ENCODE measurements at regions not wholly inside any gene's neighbourhood (a gene's known extent, or its start where the extent isn't known, plus 50 kb on each side); places are given as distances from the start of the nearest gene placed in this dataset.
A peak's percentile ranks its signal among the peaks of the same experiment; 100 is the strongest.
"Not testable (repeated sequence)": the region's sequence is repeated elsewhere in the genome, so short reads cannot be mapped to it uniquely, and the experiment has no call there.

GRCh38 chrX:123002844-123003243 is 181.2 kb upstream of the GRIA3 start:
- not testable (repeated sequence) for DNase-seq (ENCODE audit: low read depth in 3 of 3, low spot score in 2 of 3)

- no peak for DNase-seq (ENCODE audit: low read depth in 3 of 3, low spot score in 2 of 3)
Measured at GRCh38 chrX:123013141-123013540, 170.9 kb upstream of the GRIA3 start.

- DNase-seq (ENCODE audit: low read depth in 3 of 3, low spot score in 2 of 3): no peak
Measured at GRCh38 chrX:123036401-123036800, 147.7 kb upstream of the GRIA3 start.

- DNase-seq (ENCODE audit: low read depth in 3 of 3, low spot score in 2 of 3): no peak
Measured at GRCh38 chrX:123049071-123049625, 134.9 kb upstream of the GRIA3 start.

GRCh38 chrX:123060986-123061385 is 123.1 kb upstream of the GRIA3 start:
- DNase-seq (ENCODE audit: low read depth in 3 of 3, low spot score in 2 of 3): no peak

GRCh38 chrX:123064053-123064452 is 120.0 kb upstream of the GRIA3 start:
- no peak for DNase-seq (ENCODE audit: low read depth in 3 of 3, low spot score in 2 of 3)

- DNase-seq (ENCODE audit: low read depth in 3 of 3, low spot score in 2 of 3): no peak
Measured at GRCh38 chrX:123072686-123073385, 111.2 kb upstream of the GRIA3 start.

- DNase-seq (ENCODE audit: low read depth in 3 of 3, low spot score in 2 of 3): no peak
Measured at GRCh38 chrX:123075947-123076561, 108.0 kb upstream of the GRIA3 start.

- DNase-seq (ENCODE audit: low read depth in 3 of 3, low spot score in 2 of 3): no peak
Measured at GRCh38 chrX:123077631-123078030, 106.4 kb upstream of the GRIA3 start.

- no peak for DNase-seq (ENCODE audit: low read depth in 3 of 3, low spot score in 2 of 3)
Measured at GRCh38 chrX:123080065-123080464, 104.0 kb upstream of the GRIA3 start.

- no peak for DNase-seq (ENCODE audit: low read depth in 3 of 3, low spot score in 2 of 3)
Measured at GRCh38 chrX:123081776-123082175, 102.3 kb upstream of the GRIA3 start.

- DNase-seq (ENCODE audit: low read depth in 3 of 3, low spot score in 2 of 3): no peak
Measured at GRCh38 chrX:123083924-123084323, 100.2 kb upstream of the GRIA3 start.

GRCh38 chrX:123084797-123085196 is 99.3 kb upstream of the GRIA3 start:
- DNase-seq (ENCODE audit: low read depth in 3 of 3, low spot score in 2 of 3): no peak

- no peak for DNase-seq (ENCODE audit: low read depth in 3 of 3, low spot score in 2 of 3)
Measured at GRCh38 chrX:123085311-123085940, 98.7 kb upstream of the GRIA3 start.

- DNase-seq (ENCODE audit: low read depth in 3 of 3, low spot score in 2 of 3): no peak
Measured at GRCh38 chrX:123086768-123087167, 97.3 kb upstream of the GRIA3 start.

GRCh38 chrX:123087326-123087725 is 96.8 kb upstream of the GRIA3 start:
- peak in 1 of 3 donors; percentile 2 for DNase-seq (ENCODE audit: low read depth in 3 of 3, low spot score in 2 of 3)

GRCh38 chrX:123088331-123088730 is 95.7 kb upstream of the GRIA3 start:
- DNase-seq (ENCODE audit: low read depth in 3 of 3, low spot score in 2 of 3): no peak

- DNase-seq (ENCODE audit: low read depth in 3 of 3, low spot score in 2 of 3): no peak
Measured at GRCh38 chrX:123088930-123089329, 95.1 kb upstream of the GRIA3 start.

- no peak for DNase-seq (ENCODE audit: low read depth in 3 of 3, low spot score in 2 of 3)
Measured at GRCh38 chrX:123093792-123094191, 90.3 kb upstream of the GRIA3 start.

GRCh38 chrX:123108513-123109427 is 75.3 kb upstream of the GRIA3 start:
- DNase-seq (ENCODE audit: low read depth in 3 of 3, low spot score in 2 of 3): no peak

- DNase-seq (ENCODE audit: low read depth in 3 of 3, low spot score in 2 of 3): no peak
Measured at GRCh38 chrX:123121241-123121640, 62.8 kb upstream of the GRIA3 start.

Measured in right renal cortex interstitium (tissue), 3 donors.